CD1c-positive myeloid dendritic cell (primary cell): ENCODE measurements at regions not wholly inside any gene's neighbourhood (a gene's known extent, or its start where the extent isn't known, plus 50 kb on each side); places are given as distances from the start of the nearest gene placed in this dataset.
"Not testable (repeated sequence)": the region's sequence is repeated elsewhere in the genome, so short reads cannot be mapped to it uniquely, and the experiment has no call there.

Experiments
- DNase-seq: peaks from one replicate; pipeline ENCODE4 v3.0.0-alpha.2; 2016; ENCODE audit errors: extremely low spot score

DNA sequence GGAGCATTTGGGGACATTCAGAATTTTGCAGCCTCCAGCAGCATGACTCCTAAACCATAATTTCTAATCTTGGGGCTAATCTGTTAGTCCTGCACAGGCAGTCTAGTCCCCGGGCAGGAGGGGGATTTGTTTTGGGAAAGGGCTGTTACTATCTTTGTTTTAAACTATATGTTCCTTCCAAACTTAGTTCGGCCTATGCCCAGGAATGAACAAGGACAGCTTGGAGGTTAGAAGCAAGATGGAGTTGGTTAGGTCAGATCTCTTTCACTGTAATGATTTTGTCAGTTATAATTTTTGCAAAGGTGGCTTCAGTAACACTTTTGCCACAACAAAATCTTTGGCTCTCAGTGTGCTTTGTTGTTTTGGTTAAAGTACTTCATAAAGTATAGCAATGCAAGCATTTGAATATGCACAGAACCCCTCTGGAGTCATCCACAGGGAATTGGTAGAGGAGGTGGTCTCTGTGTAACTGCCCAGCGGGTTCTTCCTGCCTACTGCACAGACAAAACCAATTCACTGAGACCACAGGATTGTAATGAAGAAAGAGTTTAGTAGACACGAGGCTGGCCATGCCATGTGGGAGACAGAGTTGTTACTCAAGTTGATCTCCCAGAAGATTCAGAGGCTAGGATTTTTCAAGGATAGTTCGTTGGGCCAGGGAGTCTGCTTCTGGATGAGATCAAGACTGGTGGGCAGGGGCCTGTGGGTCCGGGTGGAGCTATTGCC is 224.1 kb upstream of the MYLIP start:
- DNase-seq: no peak

DNA sequence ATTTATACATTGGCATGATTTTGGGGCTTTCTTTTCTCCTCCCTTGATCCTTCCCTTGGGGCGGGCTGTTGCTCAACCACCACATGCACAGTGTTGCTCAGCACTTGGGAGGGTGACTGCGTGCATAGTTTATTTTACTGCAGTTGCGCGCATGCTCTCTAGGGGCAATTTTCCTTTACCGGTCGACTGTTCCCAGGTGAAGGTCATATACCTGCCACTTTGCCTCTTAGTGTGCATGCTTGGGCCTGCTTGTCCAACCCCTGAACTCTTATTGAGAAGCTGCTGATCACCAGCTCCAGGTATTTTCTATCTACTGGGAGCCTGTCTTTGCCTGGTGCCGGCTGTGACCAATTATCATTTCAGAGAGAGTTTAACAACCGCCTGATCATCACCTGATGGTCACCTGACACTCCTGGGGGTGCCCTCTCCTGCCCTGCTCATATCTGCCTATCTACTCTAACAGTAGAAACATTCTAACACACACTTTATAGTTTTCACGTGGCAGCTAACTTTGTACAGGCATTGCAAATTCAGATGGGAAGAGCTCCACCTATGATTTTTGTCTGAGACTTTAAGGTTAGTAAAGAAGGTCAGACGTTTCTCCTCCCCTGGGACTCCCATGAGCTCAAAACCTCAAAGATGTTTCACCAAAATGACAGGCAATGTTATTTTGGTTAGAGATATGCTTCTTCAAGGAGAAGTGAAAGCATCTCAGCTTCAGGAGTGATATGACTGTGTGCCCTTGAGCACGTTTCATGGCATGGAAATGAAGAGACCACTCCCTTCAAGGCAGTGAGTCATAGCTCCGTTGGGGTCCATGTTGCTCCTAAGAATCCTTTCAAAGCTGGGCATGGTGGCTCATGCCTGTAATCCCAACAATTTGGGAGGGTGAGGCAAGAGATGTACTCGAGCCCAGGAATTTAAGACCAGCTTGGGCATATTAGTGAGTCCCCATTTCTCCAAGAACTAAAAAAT is 227.5 kb upstream of the MYLIP start:
- peak; percentile 91 for DNase-seq

DNA sequence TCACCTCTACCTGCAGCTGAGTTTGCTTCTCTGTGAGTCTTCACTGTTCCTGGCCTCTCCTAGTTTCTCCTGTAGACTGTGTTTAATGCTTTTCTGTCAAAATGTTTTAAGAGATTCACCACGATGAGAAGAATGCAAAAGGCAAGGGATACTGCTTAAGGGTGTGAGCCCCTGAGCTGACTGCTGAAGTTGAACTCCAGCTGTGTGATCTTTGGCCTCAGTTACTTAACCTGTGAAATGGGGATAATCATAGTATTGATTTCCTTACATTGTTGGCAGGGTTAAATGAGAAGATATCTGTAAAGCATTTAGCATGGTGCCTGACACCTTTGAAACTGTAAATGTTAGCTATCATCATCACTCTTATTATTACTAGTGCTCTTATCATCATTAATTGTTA is 230.2 kb upstream of the MYLIP start:
- no peak for DNase-seq

DNA sequence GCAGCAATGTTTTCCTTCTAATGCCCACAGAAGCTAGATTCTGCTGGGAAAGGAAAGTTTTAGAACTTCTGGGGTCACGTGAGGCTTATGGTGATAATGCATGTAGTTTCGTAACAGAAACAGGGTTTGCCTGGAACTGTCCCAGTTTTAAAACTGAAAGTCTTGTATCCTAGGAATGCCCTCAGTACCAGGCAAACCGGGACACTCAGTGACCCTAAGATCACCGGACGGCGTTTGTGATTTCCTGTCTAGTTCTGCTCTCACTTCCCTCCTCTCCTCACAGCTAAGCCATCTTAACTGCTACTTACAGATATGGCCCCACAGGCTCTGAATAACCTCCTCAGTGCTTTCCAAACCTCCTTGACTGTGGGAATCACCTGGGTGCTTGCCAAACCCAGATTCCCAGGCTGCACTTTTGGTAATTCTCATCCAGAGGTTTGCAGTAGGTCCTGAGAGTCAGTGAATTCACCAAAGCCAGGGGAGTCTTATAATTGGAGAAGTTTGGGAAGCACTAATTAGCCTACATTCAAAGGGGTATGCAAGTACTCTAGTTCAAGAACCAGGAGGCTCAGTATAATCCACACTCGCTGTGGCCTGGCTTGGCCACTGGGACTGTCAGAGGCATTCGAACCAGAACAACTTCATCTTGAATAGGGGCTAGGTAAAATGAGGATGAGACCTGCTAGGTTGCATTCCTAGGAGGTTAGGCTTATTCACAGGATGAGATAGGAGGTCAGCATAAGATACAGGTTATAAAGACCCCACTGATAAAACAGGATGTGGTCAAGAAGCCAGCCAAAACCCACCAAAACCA is 231.6 kb upstream of the MYLIP start:
- peak; percentile 55 for DNase-seq

GRCh38 chr6:15894973-15895725 is 232.3 kb upstream of the DTNBP1 start:
- DNase-seq: no peak

DNA sequence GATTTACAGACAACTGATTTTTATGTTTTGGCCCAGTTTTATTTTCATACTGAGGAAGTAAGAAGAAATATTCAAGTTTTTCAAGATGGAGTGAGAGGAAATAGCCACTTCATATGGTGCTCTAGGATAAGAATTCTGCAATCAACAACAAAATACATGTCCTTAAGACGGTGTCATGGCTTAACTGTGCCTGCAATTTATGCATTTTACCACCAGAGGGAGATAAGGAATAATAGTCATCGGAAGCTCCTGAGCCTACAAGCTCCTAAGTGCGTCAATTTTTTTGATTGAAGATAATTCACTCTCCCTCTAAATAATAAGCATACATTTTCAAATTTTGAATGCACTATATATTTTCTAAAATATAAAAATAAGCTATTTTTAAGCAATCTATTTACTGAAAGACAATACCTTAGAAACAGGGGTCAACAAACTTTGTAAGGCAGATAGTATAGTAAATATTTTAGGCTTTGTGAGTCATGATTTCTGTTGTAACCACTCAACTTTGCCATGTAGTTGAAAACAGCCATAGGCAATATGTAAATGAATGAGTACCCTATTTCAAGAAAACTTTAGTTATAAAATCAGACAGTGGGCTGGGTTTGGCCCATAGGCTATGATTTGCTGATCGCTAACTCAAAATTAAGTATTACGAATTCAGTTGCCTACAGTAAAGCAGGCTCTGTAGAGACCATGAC is 230.9 kb upstream of the DTNBP1 start:
- peak; percentile 67 for DNase-seq

- no peak for DNase-seq
Measured at GRCh38 chr6:15892369-15892768, 229.5 kb upstream of the DTNBP1 start.

- DNase-seq: no peak
Measured at GRCh38 chr6:15888798-15889772, 226.3 kb upstream of the DTNBP1 start.

GRCh38 chr6:15887491-15888461 is 224.9 kb upstream of the DTNBP1 start:
- peak; percentile 35 for DNase-seq

DNA sequence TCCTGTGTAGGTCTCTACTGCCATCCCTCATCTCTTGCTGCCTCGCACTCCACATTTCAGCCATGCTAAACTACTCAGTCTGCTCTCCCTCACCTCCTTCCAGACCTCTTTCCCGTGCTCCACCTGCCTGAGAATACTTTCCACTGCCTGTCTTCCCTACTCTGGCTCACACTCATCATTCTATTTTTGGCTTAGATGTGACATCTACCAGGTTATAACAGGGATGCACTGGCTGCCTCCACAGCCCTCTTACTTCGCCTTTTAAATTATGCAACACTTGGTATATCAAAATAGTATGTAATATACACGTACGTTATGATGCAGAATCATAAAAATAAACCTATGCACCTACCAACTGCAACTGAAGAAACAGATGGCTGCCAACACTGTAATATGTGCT is 222.8 kb upstream of the DTNBP1 start:
- no peak for DNase-seq

- DNase-seq: not testable (repeated sequence)
Measured at GRCh38 chr6:15883593-15883992, 220.8 kb upstream of the DTNBP1 start.

DNA sequence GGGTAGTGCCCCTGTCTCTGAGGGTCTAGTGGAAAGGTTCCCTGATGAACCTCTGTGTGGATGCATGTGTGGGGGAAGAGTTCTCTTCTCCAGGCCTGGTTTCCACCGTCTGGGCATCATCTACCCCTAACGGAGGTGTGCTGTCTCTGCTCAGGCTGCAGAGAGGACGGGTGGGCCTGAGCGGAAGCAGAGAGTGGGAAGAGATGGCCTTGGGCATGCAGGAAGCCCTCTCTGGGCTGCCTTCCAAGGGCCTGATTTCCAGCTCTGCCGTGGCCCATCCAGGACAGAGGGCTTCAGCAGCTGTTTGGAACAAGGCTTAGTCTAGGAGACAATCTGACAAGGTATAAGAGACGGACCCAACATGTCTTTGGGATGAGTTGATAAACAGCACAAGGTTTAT is 220.1 kb upstream of the DTNBP1 start:
- DNase-seq: no peak

DNA sequence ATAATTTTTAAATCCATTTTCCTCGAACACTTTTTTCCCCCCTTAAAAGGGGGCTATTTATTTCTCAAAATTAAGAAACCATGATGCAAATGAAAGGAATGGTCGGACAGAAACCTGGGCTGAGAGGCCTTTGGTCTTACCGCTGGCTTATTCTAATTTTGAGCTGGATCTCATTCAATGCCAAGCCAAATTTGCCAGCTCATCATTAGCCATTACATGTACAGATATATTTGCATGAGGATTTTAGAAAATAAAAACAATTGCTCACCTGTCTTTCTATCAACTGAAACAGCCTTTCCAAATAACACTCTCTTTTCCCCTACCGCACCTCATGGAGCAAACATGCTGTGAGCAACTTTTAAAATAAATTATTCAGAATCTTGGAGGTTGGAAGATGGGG is 219.5 kb upstream of the DTNBP1 start:
- DNase-seq: no peak

DNA sequence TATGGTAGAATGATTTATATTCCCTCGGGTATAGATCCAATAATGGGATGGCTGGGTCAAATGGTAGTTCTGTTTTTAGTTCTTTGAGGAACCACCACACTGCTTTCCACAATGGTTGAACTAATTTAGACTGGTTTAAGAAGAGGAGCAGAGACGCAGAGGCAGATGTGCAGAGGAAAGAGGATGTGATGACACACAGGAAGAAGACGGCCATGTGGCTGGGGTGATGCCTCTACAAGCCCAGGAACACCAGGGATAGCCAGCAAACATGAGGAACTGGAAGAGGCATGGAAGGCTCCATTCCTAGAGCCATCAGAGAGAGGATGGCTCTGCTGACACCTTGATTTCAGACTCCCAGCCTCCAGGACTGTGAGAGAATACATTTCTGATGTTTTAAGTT is 218.3 kb upstream of the DTNBP1 start:
- DNase-seq: peak; percentile 65

GRCh38 chr6:15880262-15880973 is 217.6 kb upstream of the DTNBP1 start:
- no peak for DNase-seq

- peak; percentile 27 for DNase-seq
Measured at GRCh38 chr6:15879371-15880261, 216.8 kb upstream of the DTNBP1 start.

DNA sequence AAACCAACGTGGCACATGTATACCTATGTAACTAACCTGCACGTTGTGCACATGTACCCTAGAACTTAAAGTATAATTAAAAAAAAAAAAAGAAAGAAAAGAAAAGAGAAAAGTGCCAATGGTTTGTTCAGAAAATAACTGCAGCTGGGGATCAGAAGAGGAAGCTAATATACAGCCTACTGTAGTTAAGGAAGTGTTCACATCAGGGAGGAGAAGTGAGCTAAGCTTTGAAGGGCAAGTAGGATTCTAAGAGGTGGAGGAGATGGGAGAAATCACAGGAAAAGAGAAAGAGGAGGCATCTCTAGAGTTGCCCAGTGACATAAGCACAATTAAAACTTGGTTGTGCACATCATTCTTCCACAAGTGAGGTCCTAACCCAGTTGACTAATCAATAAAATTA is 214.4 kb upstream of the DTNBP1 start:
- DNase-seq: peak; percentile 57
